HepG2 (cell line): ENCODE measurements at regions not wholly inside any gene's neighbourhood (a gene's known extent, or its start where the extent isn't known, plus 50 kb on each side); places are given as distances from the start of the nearest gene placed in this dataset.

ENCODE experiments used
- ARID2 ChIP-seq: sonication (generic); formaldehyde crosslinking; IDR thresholded peaks from 2 replicates; pipeline ENCODE4 v1.8.1; 2022; ENCODE audit warnings: mild to moderate bottlenecking, missing genetic modification reagents, borderline replicate concordance
- ARNT ChIP-seq: fragments of 450-650 bp; IDR thresholded peaks from 2 replicates; pipeline ENCODE4 v1.6.1; 2017
- ARNTL ChIP-seq: sonication (generic); formaldehyde crosslinking; IDR thresholded peaks from 2 replicates; pipeline ENCODE4 v1.4.0; 2020; ENCODE audit warnings: mild to moderate bottlenecking, missing genetic modification reagents
- BRCA1 ChIP-seq: sonication (generic); formaldehyde crosslinking; IDR thresholded peaks from 2 replicates; pipeline ENCODE4 v1.4.0; 2020; ENCODE audit warnings: missing genetic modification reagents
- DNMT1 ChIP-seq: sonication (generic); formaldehyde crosslinking; IDR thresholded peaks from 2 replicates; pipeline ENCODE4 v1.5.1; 2020; ENCODE audit warnings: mild to moderate bottlenecking, missing genetic modification reagents
- FOXJ3 ChIP-seq: sonication (generic); formaldehyde crosslinking; IDR thresholded peaks from 2 replicates; pipeline ENCODE4 v1.4.0; 2020; ENCODE audit warnings: missing genetic modification reagents, mild to moderate bottlenecking, borderline replicate concordance
- KAT2B ChIP-seq: fragments of 150-350 bp; IDR thresholded peaks from 2 replicates; pipeline ENCODE4 v1.6.1; 2014; ENCODE audit warnings: low read depth, low read length, borderline replicate concordance
- KLF12 ChIP-seq: sonication (generic); formaldehyde crosslinking; IDR thresholded peaks from 2 replicates; pipeline ENCODE4 v1.4.0; 2020; ENCODE audit warnings: missing genetic modification reagents, borderline replicate concordance
- SMARCE1 ChIP-seq: fragments of 450-650 bp; IDR thresholded peaks from 2 replicates; pipeline ENCODE4 v1.6.1; 2017; ENCODE audit warnings: borderline replicate concordance
- SRSF1 ChIP-seq: fragments of 200-400 bp; formaldehyde crosslinking; optimal IDR thresholded peaks from 2 replicates; pipeline ENCODE3; 2017; ENCODE audit warnings: mild to moderate bottlenecking, low read depth, low read length, moderate library complexity
- WIZ ChIP-seq: sonication (generic); formaldehyde crosslinking; IDR thresholded peaks from 2 replicates; pipeline ENCODE4 v1.5.1; 2020; ENCODE audit warnings: mild to moderate bottlenecking, missing genetic modification reagents
- YEATS4 ChIP-seq: sonication (generic); formaldehyde crosslinking; IDR thresholded peaks from 2 replicates; pipeline ENCODE4 v1.4.0; 2020; ENCODE audit warnings: missing genetic modification reagents, borderline replicate concordance
- ZNF10 ChIP-seq: sonication (generic); formaldehyde crosslinking; IDR thresholded peaks from 2 replicates; pipeline ENCODE4 v1.4.0; 2020; ENCODE audit warnings: mild to moderate bottlenecking, low read depth, missing genetic modification reagents, borderline replicate concordance
- ZNF101 ChIP-seq: sonication (generic); formaldehyde crosslinking; IDR thresholded peaks from 2 replicates; pipeline ENCODE4 v1.4.0; 2020; ENCODE audit warnings: mild to moderate bottlenecking, low read depth, missing genetic modification reagents, borderline replicate concordance
- ZNF24 ChIP-seq: fragments of 450-650 bp; IDR thresholded peaks from 2 replicates; pipeline ENCODE4 v1.6.1; 2017; ENCODE audit warnings: antibody characterized with exemption, mild to moderate bottlenecking
- ZNF253 ChIP-seq: sonication (generic); formaldehyde crosslinking; IDR thresholded peaks from 2 replicates; pipeline ENCODE4 v1.8.0; 2022; ENCODE audit warnings: mild to moderate bottlenecking, missing genetic modification reagents, borderline replicate concordance
- ZNF562 ChIP-seq: sonication (generic); formaldehyde crosslinking; IDR thresholded peaks from 2 replicates; pipeline ENCODE4 v1.8.0; 2022; ENCODE audit warnings: missing genetic modification reagents, borderline replicate concordance
- ZNF672 ChIP-seq: sonication (generic); formaldehyde crosslinking; IDR thresholded peaks from 2 replicates; pipeline ENCODE4 v1.8.1; 2022; ENCODE audit warnings: missing genetic modification reagents
- ZNF678 ChIP-seq: sonication (generic); formaldehyde crosslinking; IDR thresholded peaks from 2 replicates; pipeline ENCODE4 v1.4.0; 2020; ENCODE audit warnings: mild to moderate bottlenecking, missing genetic modification reagents
- ZNF775 ChIP-seq: sonication (generic); formaldehyde crosslinking; IDR thresholded peaks from 2 replicates; pipeline ENCODE4 v1.4.0; 2020; ENCODE audit warnings: missing genetic modification reagents, mild to moderate bottlenecking, moderate library complexity, borderline replicate concordance
- TF ChIP-seq, protein P1 (sequence below): IDR thresholded peaks from 2 replicates; pipeline ENCODE4 v1.6.1; 2016; ENCODE audit warnings: low read depth, control low read depth
- TF ChIP-seq, protein P2 (sequence below), 2 experiments: sonication (generic) in 1 of 2; formaldehyde crosslinking in 1 of 2; IDR thresholded peaks; 2 replicates each; pipeline versions ENCODE4 v1.4.0 to v1.6.1; 2018 to 2020; ENCODE audit warnings: missing genetic modification reagents in 2 of 2, borderline replicate concordance in 1 of 2, low read depth in 1 of 2, mild to moderate bottlenecking in 1 of 2, missing biosample characterization in 1 of 2
- TF ChIP-seq, protein P3 (sequence below): sonication (generic); formaldehyde crosslinking; IDR thresholded peaks from 2 replicates; pipeline ENCODE4 v1.5.1; 2020; ENCODE audit warnings: mild to moderate bottlenecking, missing genetic modification reagents
- TF ChIP-seq, protein P4 (sequence below): sonication (generic); formaldehyde crosslinking; IDR thresholded peaks from 2 replicates; pipeline ENCODE4 v1.8.0; 2022; ENCODE audit warnings: mild to moderate bottlenecking, missing genetic modification reagents, moderate library complexity

DNA sequence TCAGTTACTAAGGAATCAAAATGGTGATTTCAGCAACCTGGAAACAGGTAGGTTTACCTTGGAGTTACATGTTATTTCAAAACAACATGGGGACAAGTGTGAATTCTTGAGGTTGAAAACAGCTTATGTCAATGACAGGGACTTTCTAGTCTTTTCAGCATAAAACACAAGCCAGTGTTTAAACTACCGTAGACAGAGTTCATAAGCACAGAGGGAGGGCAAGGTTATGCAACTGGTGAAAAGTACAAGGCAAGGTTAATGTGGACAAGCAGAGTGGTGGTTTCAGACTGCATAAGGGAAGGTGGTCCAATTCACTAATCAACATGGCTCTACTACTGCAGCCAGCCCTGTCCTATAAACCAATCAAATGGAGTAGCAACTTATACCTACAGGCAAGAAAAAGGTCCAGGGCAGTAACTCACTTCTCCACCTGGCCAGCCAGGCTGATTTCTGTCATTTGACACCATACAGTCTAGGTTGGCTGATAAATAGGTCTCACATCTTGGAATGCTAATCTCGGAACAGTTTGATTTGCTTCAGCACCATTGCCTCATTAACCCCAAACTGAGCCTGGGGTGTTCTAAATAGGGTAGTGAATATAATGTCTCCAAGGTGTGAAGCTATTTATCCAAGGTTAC lies 250.3 kb upstream of the PROX1 start (continued):
- TF ChIP-seq, protein P1, sequence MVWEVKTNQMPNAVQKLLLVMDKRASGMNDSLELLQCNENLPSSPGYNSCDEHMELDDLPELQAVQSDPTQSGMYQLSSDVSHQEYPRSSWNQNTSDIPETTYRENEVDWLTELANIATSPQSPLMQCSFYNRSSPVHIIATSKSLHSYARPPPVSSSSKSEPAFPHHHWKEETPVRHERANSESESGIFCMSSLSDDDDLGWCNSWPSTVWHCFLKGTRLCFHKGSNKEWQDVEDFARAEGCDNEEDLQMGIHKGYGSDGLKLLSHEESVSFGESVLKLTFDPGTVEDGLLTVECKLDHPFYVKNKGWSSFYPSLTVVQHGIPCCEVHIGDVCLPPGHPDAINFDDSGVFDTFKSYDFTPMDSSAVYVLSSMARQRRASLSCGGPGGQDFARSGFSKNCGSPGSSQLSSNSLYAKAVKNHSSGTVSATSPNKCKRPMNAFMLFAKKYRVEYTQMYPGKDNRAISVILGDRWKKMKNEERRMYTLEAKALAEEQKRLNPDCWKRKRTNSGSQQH (CRISPR knock-in tag): no peak
- TF ChIP-seq BRCA1 (no peak; the same call in 1 of the 2 replicates), ZNF775 (no peak), ZNF101 (no peak), ZNF678 (CRISPR knock-in tag) (0 out of 2 replicates have a peak, but pooled peaks have one; percentile 32), WIZ (CRISPR knock-in tag) (0 out of 2 replicates have a peak, but pooled peaks have one; percentile 93), ARNT (no peak), YEATS4 (peak; percentile 51; the same call in 1 of the 2 replicates), DNMT1 (CRISPR knock-in tag) (no peak), ZNF672 (CRISPR knock-in tag) (no peak), SRSF1 (no peak), ARNTL (CRISPR knock-in tag) (peak; percentile 65), FOXJ3 (CRISPR knock-in tag) (peak; percentile 82; the same call in 1 of the 2 replicates), KAT2B (no peak), SMARCE1 (no peak), ZNF24 (no peak), ARID2 (CRISPR knock-in tag) (no peak), ZNF10 (CRISPR knock-in tag) (no peak), ZNF562 (no peak), ZNF253 (no peak), KLF12 (CRISPR knock-in tag) (no peak)
- TF ChIP-seq, protein P2, sequence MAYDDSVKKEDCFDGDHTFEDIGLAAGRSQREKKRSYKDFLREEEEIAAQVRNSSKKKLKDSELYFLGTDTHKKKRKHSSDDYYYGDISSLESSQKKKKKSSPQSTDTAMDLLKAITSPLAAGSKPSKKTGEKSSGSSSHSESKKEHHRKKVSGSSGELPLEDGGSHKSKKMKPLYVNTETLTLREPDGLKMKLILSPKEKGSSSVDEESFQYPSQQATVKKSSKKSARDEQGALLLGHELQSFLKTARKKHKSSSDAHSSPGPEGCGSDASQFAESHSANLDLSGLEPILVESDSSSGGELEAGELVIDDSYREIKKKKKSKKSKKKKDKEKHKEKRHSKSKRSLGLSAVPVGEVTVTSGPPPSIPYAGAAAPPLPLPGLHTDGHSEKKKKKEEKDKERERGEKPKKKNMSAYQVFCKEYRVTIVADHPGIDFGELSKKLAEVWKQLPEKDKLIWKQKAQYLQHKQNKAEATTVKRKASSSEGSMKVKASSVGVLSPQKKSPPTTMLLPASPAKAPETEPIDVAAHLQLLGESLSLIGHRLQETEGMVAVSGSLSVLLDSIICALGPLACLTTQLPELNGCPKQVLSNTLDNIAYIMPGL (CRISPR knock-in tag; IDR thresholded peaks at IDR 0.05; ENCODE audit: borderline replicate concordance in 1 of 2, low read depth in 1 of 2): peak in 1 of 2 experiments; percentile 47; a peak in 2 of 4 replicates
- TF ChIP-seq, protein P3, sequence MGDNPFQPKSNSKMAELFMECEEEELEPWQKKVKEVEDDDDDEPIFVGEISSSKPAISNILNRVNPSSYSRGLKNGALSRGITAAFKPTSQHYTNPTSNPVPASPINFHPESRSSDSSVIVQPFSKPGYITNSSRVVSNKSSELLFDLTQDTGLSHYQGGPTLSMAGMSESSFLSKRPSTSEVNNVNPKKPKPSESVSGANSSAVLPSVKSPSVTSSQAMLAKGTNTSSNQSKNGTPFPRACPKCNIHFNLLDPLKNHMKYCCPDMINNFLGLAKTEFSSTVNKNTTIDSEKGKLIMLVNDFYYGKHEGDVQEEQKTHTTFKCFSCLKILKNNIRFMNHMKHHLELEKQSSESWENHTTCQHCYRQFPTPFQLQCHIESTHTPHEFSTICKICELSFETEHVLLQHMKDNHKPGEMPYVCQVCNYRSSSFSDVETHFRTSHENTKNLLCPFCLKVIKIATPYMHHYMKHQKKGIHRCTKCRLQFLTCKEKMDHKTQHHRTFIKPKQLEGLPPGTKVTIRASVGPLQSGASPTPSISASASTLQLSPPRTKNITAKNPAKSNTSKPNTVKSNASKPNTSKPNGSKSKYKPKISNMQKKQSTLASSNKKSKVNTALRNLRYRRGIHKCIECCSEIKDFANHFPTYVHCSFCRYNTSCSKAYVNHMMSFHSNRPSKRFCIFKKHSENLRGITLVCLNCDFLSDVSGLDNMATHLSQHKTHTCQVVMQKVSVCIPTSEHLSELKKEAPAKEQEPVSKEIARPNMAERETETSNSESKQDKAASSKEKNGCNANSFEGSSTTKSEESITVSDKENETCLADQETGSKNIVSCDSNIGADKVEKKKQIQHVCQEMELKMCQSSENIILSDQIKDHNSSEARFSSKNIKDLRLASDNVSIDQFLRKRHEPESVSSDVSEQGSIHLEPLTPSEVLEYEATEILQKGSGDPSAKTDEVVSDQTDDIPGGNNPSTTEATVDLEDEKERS (CRISPR knock-in tag): no peak
- TF ChIP-seq, protein P4, sequence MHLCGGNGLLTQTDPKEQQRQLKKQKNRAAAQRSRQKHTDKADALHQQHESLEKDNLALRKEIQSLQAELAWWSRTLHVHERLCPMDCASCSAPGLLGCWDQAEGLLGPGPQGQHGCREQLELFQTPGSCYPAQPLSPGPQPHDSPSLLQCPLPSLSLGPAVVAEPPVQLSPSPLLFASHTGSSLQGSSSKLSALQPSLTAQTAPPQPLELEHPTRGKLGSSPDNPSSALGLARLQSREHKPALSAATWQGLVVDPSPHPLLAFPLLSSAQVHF (CRISPR knock-in tag): no peak
